ENCODE measurements at regions not wholly inside any gene's neighbourhood (a gene's known extent, or its start where the extent isn't known, plus 50 kb on each side); places are given as distances from the start of the nearest gene placed in this dataset.

DNA sequence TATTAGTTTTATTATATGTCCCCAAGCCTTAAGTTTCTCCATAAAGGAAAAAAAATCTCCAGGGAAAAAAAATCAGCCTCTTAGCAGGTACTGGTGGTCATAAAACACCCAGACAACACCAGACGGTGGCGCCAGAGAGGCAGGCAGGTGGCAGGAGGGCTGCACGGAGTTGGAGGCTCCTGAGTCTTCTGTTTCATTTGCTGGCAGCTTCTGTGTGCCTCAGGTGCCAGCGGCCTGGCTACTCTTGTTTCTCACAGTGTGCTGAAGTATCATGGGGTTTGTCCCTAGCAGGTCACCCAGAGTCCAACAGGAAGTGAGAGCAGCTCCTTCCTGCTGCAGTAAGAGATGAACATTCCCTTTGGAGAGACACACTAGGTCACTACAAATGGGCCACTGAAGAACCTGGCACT, 123.3 kb upstream of the GADD45A start:
- DNase-seq (ENCODE audit: low spot score): peak; percentile 77

DNA sequence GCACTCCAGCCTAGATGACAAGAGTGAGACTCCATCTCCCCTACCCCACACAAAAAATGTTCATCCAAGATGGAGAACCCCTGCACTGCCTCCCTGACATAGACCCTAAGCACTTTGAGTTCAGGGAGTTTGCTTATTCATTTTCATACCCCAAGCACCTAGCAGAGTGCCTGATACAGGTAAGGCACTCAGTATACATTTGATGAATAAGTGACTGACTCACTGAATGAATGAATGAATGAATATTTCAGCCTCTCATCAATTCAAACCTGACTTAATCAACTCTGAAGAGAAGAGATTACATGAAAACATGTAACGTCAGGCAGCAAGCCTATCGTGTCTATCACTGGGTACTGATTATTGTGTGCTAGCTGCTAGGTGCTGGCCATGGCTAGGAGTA, 121.3 kb upstream of the GADD45A start:
- no peak for DNase-seq (ENCODE audit: low spot score)

- DNase-seq (ENCODE audit: low spot score): peak; percentile 57
Observed at GRCh38 chr1:67564193-67564592, 120.8 kb upstream of the GADD45A start.

GRCh38 chr1:67566803-67567377, 118.1 kb upstream of the GADD45A start:
- DNase-seq (ENCODE audit: low spot score): no peak

GRCh38 chr1:67570486-67571143, 114.4 kb upstream of the GADD45A start:
- DNase-seq (ENCODE audit: low spot score): peak; percentile 89

DNA sequence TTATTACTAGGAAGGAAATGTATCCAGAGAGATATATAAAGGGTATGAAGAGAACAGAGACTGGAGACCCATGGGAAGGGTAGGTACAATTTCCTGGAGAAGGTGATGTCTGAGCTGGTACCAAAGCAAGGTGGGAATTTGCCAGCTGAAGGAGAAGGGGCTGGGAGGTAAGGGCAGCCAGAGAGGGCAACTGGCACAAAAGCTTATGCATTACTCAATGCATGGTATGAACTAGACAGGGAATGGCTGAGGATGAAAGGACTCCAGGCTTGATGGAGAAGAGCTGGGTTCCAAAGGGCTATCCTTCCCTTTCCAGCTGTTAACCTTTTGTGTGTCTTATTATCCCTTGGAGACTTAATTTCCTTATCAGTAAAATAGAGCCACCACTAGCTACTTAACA, 113.6 kb upstream of the GADD45A start:
- no peak for DNase-seq (ENCODE audit: low spot score)

GRCh38 chr1:67571901-67572593, 113.0 kb upstream of the GADD45A start:
- DNase-seq (ENCODE audit: low spot score): no peak

DNA sequence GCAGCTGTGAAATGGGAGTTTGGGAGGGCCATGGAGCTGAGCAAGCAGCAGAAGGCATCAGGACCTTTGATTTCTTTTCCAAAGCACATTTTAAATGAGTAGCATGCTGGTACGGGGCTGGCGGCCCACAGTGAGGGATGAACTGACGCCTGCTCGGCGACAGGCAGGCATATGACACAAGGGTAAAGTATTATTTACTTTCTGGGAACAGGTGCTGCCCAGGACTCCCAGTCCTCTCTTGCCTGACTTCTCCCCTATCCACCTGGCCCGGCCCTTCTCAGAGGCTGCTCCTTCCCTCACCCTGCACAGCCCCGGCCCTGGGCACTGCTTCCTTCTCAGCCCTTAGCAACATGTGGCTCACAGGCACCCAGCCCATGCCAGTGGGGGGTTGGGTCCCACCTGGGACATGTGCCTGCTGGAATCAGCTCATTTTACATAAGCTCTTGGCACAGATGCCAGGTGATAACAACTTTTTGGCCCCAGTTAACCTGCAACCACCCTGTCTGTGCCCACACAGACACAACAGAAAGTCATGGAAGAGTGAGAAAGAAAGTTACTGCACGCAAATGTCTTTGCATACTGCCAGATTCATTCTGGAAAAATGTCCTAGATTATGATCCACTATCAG, 112.3 kb upstream of the GADD45A start:
- DNase-seq (ENCODE audit: low spot score): no peak

- DNase-seq (ENCODE audit: low spot score): no peak
Observed at GRCh38 chr1:67573311-67573872, 111.6 kb upstream of the GADD45A start.

DNA sequence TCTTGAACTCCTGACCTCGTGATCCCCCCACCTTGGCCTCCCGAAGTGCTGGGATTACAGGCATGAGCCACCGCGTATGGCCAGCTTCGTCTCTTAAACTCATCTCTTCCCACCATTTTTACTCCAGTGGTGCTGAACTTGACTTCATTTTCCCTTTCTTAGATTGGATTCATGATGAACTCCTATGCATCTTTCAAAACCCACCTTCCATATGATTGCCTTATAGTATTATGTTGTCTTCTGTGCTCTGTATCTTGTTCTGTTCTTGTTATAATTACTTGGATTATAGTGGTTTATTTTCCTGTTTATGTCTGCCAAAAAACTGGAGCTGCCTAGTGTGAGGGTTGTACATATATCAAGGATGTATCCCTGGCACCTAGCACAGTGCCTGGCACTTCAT, 110.8 kb upstream of the GADD45A start:
- no peak for DNase-seq (ENCODE audit: low spot score)

DNA sequence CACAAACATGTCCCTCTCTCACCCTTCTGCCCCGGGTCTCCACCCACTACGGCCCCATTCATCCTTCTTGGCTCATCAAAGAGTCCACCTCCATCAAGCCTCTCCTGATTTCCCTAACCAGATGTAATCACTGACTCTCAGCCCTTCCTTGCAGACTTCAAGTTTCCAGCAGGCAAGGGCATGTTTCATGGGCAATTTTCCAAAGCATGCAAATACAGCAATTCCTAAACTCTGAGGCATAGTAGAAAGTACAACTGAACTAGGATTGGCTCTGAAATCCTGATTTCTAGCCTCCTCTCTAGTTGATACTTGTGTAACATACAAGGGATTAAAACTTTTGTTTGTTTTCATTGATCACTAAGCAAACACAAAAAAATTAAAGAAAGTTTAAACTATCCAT, 109.1 kb upstream of the GADD45A start:
- DNase-seq (ENCODE audit: low spot score): peak; percentile 80

GRCh38 chr1:67576474-67576873, 108.5 kb upstream of the GADD45A start:
- no peak for DNase-seq (ENCODE audit: low spot score)

DNA sequence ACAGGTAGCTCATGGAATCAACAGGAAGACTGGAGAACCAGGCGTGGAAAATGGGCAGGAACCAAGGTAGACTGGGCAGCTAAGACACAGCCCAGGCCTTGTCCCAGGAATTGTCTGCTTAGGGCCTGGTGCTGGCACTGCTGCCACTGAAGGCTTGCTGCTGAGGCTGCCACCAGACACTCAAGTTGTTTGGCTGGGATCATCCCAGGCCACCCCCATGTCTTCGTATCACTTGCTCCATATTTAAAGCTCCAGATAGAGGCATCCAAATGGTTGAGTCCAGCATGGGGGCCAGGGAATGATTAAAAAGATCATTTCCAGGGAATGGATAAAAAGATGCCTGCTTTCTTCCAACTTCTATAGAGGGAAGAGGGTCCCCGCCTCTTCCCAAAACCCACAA, 107.4 kb upstream of the GADD45A start:
- no peak for DNase-seq (ENCODE audit: low spot score)

DNA sequence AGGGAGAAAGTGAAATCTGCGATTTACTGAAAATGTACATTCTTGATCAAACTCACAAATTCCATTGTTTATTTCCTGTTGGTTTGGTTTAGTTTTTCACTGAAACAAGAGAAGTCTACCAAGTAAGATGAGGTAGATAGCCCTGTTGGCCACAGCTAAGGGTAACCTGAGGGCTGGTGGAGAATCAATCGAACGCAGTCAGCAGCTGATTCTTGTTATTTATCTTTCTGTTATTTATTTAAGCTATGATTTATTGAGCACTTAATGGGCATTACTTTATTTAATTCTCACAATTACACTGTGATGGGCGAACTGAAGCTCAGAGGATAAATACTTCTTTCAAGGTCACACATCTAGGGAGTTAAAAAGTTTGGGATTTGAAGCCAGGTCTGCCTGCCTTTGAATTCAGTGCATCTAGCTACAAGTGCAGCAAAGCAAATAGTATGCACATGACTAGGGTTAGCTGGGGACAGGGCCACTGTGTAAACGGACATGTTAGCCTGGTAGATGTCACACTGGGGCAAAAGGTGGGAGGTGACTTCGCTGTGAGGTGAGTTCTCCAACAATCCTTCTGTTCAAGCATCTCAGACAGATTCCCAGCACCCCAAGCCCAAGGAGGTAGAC, 106.5 kb upstream of the GADD45A start:
- DNase-seq (ENCODE audit: low spot score): no peak

GRCh38 chr1:67579623-67580394, 105.2 kb upstream of the GADD45A start:
- no peak for DNase-seq (ENCODE audit: low spot score)

- no peak for DNase-seq (ENCODE audit: low spot score)
Observed at GRCh38 chr1:67580691-67581403, 104.2 kb upstream of the GADD45A start.

GRCh38 chr1:67582625-67583461, 102.2 kb upstream of the GADD45A start:
- DNase-seq (ENCODE audit: low spot score): no peak

DNA sequence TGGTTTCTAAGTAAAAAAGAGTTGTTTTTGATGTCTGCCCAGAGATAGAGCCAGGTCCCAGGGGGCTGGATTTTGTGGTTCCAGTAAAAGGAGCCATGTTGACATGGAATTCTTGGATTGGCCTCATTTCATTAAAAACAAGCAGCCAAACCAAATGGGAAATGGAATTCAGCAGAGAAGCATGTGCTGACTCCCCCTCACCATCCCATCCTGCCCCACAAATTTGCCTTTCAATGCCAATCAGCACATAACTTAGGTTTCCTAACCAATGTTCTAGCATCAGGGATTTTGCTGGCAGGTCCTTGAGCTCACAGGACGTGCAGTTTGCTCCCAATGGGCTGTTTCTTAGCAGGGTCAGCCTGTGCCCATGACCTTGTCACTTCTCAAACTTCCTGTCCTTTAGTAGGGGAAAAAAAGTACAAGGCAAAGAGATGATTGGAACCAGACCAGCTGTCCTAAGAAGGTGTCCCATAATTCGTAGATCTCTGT, 101.5 kb upstream of the GADD45A start:
- DNase-seq (ENCODE audit: low spot score): peak; percentile 38

DNA sequence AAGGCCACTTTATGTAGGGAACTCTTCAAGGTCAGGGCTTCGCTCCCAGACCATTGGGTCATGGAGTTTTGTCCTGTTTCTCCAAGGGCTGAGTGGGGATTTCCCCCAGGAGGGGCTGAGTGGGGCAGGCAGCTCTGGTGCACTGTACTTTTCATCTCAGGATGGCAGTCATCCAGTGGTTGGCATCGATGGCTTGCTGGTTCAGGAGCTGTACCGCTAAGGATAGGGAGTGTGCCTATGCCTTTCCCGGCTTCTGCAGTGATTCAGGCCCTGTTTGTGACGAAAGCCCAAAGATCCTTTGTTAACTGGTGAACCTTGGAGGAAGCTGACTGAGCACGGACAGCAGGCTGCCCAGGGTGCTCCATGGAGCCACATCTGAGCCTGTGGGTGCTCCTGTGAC, 100.1 kb upstream of the GADD45A start:
- no peak for DNase-seq (ENCODE audit: low spot score)

GRCh38 chr1:67586596-67586995, 98.4 kb upstream of the GADD45A start:
- DNase-seq (ENCODE audit: low spot score): peak; percentile 84
